Panc1 (cell line): ENCODE measurements at regions not wholly inside any gene's neighbourhood (a gene's known extent, or its start where the extent isn't known, plus 50 kb on each side); places are given as distances from the start of the nearest gene placed in this dataset.

ENCODE experiments used
- ATAC-seq: fragments of 200-7000 bp; cut with Tn5 transposase; 2 replicates; pipeline ENCODE4 v1.9.1; 2020; ENCODE audit warnings: mild to moderate bottlenecking, moderate library complexity
- BruUV-seq: library from RNA; stranded (reverse); fragments of 400-500 nt; replicated peaks from 2 replicates; lab custom pipeline; 2021; lab: Mats Ljungman, UMichigan
- CTCF ChIA-PET: fragments of 300-600 bp; sonication (Branson Sonifier 250); formaldehyde crosslinking; loops from one replicate; lab custom pipeline; 2022; ENCODE audit warnings: antibody characterized with exemption; lab: Charles Lee
- POLR2A ChIA-PET: fragments of 300-600 bp; sonication (Branson Sonifier 250); formaldehyde crosslinking; loops from one replicate; lab custom pipeline; 2022; ENCODE audit warnings: antibody characterized with exemption; lab: Charles Lee
- DNase-seq: peaks from one replicate; pipeline ENCODE4 v3.0.0-alpha.2; 2010; ENCODE audit warnings: low read depth, low spot score
- H3K27ac ChIP-seq: 2 replicates; pipeline ENCODE4 v1.5.1; 2011; ENCODE audit warnings: mild to moderate bottlenecking, low read length, inconsistent platforms
- H3K27me3 ChIP-seq: fragments of 200-500 bp; sonication (Bioruptor generic); 2 replicates; pipeline ENCODE4 v1.6.0; 2014; ENCODE audit warnings: low read length, inconsistent platforms; ENCODE audit not compliant: control insufficient read depth, insufficient read depth
- H3K36me3 ChIP-seq: fragments of 200-500 bp; sonication (Bioruptor generic); 2 replicates; pipeline ENCODE4 v1.5.1; 2014; ENCODE audit warnings: inconsistent platforms, mild to moderate bottlenecking, low read length, moderate library complexity; ENCODE audit not compliant: control insufficient read depth, insufficient read depth
- H3K4me1 ChIP-seq: 2 replicates; pipeline ENCODE4 v1.5.1; 2011; ENCODE audit warnings: inconsistent platforms, mild to moderate bottlenecking, low read length, moderate library complexity; ENCODE audit not compliant: control insufficient read depth, insufficient read depth
- H3K4me3 ChIP-seq, 2 experiments: 2 replicates each; pipeline ENCODE4 v1.5.1; 2011 to 2012; ENCODE audit warnings: low read depth in 2 of 2, low read length in 2 of 2, mild to moderate bottlenecking in 2 of 2, inconsistent platforms in 1 of 2, moderate library complexity in 1 of 2
- H3K9me3 ChIP-seq: fragments of 200-500 bp; sonication (Bioruptor generic); 2 replicates; pipeline ENCODE4 v1.5.1; 2014; ENCODE audit warnings: low read depth, mild to moderate bottlenecking, inconsistent platforms, low read length, moderate library complexity; ENCODE audit not compliant: control insufficient read depth, insufficient read depth
- CTCF ChIP-seq: fragments of 450-650 bp; IDR thresholded peaks from 2 replicates; pipeline ENCODE4 v1.5.1; 2017; ENCODE audit warnings: mild to moderate bottlenecking
- POLR2AphosphoS5 ChIP-seq: IDR thresholded peaks from 2 replicates; pipeline ENCODE4 v1.6.1; 2012; ENCODE audit warnings: mild to moderate bottlenecking, low read depth, low read length, moderate library complexity
- REST ChIP-seq, 2 experiments: IDR thresholded peaks; 2 replicates each; pipeline ENCODE4 v1.6.1; 2011 to 2012; ENCODE audit warnings: low read depth in 2 of 2, control low read depth in 1 of 2, low read length in 1 of 2, mild to moderate bottlenecking in 1 of 2, moderate library complexity in 1 of 2; ENCODE audit not compliant: insufficient read depth in 1 of 2
- SIN3A ChIP-seq: IDR thresholded peaks from 2 replicates; pipeline ENCODE4 v1.6.1; 2012; ENCODE audit warnings: low read depth, mild to moderate bottlenecking, low read length, moderate library complexity, borderline replicate concordance; ENCODE audit not compliant: insufficient read depth
- TCF7L2 ChIP-seq: IDR thresholded peaks from 2 replicates; pipeline ENCODE4 v1.6.1; 2011; ENCODE audit warnings: mild to moderate bottlenecking, low read depth, low read length, inconsistent platforms
- in situ Hi-C: cut with HindIII; loops from 2 replicates; pipeline ENCODE4 v1.10.0; 2016; ENCODE audit warnings: low sequenced_read_pairs, low pct_unique_long_range_greater_than_20kb
- intact Hi-C: fragments of 100-400 bp; cut with micrococcal nuclease; formaldehyde crosslinking; loops from one replicate; pipeline ENCODE4 v1.10.0; 2022; ENCODE audit not compliant: unreplicated experiment

- intact Hi-C loops (no loop called here), in situ Hi-C loops (no loop called here)
- BruUV-seq, result no TSS peak
- H3K4me3 ChIP-seq, result no peak overlapping the region
- ATAC-seq (no peak), DNase-seq (no peak)
- H3K9me3 ChIP-seq, result peaks cover 7% of the 10 kb centered on the region
- no peaks in the 10 kb centered on the region for H3K4me1 ChIP-seq
- CTCF ChIA-PET, result no interaction called here
- POLR2A ChIA-PET, result no interaction called here
- TF ChIP-seq CTCF (no peak), SIN3A (no peak), REST (IDR thresholded peaks at IDR 0.05; ENCODE audit: insufficient read depth in 1 of 2, low read depth in 2 of 2, low read length in 1 of 2) (no peak), POLR2AphosphoS5 (no peak), TCF7L2 (no peak)
- H3K27me3 ChIP-seq, result no peaks in the 10 kb centered on the region
- H3K36me3 ChIP-seq, result no peaks in the 10 kb centered on the region
- no peak overlapping the region for H3K27ac ChIP-seq
Measured at GRCh38 chr5:66518753-66519152, 77.4 kb upstream of the MAST4 start.

- ChIA-PET CTCF (no interaction called here), POLR2A (no interaction called here)
- DNase-seq (no peak), ATAC-seq (no peak)
- in situ Hi-C loops, result no loop called here
- no peak for TF ChIP-seq TCF7L2
- no peak for TF ChIP-seq POLR2AphosphoS5
- no peak for TF ChIP-seq REST (IDR thresholded peaks at IDR 0.05; ENCODE audit: insufficient read depth in 1 of 2, low read depth in 2 of 2, low read length in 1 of 2)
- no peak for TF ChIP-seq SIN3A
- TF ChIP-seq CTCF, result no peak
- BruUV-seq, result no TSS peak
- Histone ChIP-seq H3K9me3 (peaks cover 7% of the 10 kb centered on the region), H3K27me3 (no peaks in the 10 kb centered on the region), H3K27ac (no peak overlapping the region), H3K4me1 (no peaks in the 10 kb centered on the region), H3K36me3 (no peaks in the 10 kb centered on the region), H3K4me3 (no peak overlapping the region)
- intact Hi-C loops, result no loop called here
Measured at GRCh38 chr5:66519626-66520025, 76.6 kb upstream of the MAST4 start.
